ENCODE measurements at regions not wholly inside any gene's neighbourhood (a gene's known extent, or its start where the extent isn't known, plus 50 kb on each side); places are given as distances from the start of the nearest gene placed in this dataset.

DNA sequence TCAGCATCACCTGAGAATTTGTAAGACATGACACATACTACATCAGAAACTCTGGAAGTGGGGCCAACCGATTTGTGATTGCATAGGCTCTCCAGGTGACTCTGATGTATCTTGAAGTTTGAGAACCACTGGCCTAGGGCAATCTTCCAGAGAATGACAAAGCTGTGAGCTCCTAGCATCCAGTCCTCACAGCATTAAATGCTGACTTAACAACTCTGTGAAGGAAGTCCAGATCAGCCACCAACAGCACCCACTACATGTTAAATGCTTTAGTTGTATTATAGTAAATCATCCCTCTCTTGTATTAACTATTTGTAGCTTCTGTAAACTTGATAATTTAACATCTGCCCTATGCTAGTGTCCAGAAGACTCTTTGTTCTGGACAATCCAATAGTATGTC lies 636.5 kb upstream of the STEAP1 start:
- TF ChIP-seq CTCF (conservative IDR thresholded peaks at IDR 0.05; ENCODE audit: low read depth in 2 of 2) (no peak), EZH2 (IDR thresholded peaks at IDR 0.05; ENCODE audit: low read depth, unreplicated experiment) (no peak), POLR2AphosphoS5 (IDR thresholded peaks at IDR 0.05; ENCODE audit: low read depth) (no peak), CREB1 (CRISPR knock-in tag; IDR thresholded peaks at IDR 0.05; ENCODE audit: low read depth) (no peak)
- TF ChIP-seq, protein P1, sequence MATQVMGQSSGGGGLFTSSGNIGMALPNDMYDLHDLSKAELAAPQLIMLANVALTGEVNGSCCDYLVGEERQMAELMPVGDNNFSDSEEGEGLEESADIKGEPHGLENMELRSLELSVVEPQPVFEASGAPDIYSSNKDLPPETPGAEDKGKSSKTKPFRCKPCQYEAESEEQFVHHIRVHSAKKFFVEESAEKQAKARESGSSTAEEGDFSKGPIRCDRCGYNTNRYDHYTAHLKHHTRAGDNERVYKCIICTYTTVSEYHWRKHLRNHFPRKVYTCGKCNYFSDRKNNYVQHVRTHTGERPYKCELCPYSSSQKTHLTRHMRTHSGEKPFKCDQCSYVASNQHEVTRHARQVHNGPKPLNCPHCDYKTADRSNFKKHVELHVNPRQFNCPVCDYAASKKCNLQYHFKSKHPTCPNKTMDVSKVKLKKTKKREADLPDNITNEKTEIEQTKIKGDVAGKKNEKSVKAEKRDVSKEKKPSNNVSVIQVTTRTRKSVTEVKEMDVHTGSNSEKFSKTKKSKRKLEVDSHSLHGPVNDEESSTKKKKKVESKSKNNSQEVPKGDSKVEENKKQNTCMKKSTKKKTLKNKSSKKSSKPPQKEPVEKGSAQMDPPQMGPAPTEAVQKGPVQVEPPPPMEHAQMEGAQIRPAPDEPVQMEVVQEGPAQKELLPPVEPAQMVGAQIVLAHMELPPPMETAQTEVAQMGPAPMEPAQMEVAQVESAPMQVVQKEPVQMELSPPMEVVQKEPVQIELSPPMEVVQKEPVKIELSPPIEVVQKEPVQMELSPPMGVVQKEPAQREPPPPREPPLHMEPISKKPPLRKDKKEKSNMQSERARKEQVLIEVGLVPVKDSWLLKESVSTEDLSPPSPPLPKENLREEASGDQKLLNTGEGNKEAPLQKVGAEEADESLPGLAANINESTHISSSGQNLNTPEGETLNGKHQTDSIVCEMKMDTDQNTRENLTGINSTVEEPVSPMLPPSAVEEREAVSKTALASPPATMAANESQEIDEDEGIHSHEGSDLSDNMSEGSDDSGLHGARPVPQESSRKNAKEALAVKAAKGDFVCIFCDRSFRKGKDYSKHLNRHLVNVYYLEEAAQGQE (IDR thresholded peaks at IDR 0.05; ENCODE audit: unreplicated experiment) = no peak
